ENCODE measurements at regions not wholly inside any gene's neighbourhood (a gene's known extent, or its start where the extent isn't known, plus 50 kb on each side); places are given as distances from the start of the nearest gene placed in this dataset.

DNA sequence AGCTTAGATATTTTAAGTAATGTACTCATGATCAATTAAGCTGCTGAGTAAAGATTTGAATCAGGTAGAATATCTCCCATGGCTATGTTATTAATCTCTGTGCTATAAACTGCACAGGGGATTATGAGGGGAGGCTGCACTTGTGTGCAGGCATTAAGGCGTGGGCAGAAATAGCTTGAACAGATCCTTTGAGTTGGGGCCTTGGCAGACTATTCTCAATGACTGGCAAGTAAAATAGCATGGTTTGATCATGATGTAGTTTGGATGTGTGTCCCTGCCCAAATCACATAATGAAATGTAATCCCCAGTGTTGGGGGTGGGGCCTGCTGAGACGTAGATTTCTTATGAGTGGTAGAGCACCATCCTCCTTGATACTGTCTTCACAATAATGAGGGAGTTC, 220.3 kb downstream of the PLPP3 start:
- H3K4me3 ChIP-seq (ENCODE audit: low read depth, low read length), result no peak overlapping the region
- no peak for DNase-seq (ENCODE audit: low read depth)
- TF ChIP-seq, protein P1, sequence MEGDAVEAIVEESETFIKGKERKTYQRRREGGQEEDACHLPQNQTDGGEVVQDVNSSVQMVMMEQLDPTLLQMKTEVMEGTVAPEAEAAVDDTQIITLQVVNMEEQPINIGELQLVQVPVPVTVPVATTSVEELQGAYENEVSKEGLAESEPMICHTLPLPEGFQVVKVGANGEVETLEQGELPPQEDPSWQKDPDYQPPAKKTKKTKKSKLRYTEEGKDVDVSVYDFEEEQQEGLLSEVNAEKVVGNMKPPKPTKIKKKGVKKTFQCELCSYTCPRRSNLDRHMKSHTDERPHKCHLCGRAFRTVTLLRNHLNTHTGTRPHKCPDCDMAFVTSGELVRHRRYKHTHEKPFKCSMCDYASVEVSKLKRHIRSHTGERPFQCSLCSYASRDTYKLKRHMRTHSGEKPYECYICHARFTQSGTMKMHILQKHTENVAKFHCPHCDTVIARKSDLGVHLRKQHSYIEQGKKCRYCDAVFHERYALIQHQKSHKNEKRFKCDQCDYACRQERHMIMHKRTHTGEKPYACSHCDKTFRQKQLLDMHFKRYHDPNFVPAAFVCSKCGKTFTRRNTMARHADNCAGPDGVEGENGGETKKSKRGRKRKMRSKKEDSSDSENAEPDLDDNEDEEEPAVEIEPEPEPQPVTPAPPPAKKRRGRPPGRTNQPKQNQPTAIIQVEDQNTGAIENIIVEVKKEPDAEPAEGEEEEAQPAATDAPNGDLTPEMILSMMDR (IDR thresholded peaks at IDR 0.05; ENCODE audit: low read depth, low read length, missing control alignments), result no peak

DNA sequence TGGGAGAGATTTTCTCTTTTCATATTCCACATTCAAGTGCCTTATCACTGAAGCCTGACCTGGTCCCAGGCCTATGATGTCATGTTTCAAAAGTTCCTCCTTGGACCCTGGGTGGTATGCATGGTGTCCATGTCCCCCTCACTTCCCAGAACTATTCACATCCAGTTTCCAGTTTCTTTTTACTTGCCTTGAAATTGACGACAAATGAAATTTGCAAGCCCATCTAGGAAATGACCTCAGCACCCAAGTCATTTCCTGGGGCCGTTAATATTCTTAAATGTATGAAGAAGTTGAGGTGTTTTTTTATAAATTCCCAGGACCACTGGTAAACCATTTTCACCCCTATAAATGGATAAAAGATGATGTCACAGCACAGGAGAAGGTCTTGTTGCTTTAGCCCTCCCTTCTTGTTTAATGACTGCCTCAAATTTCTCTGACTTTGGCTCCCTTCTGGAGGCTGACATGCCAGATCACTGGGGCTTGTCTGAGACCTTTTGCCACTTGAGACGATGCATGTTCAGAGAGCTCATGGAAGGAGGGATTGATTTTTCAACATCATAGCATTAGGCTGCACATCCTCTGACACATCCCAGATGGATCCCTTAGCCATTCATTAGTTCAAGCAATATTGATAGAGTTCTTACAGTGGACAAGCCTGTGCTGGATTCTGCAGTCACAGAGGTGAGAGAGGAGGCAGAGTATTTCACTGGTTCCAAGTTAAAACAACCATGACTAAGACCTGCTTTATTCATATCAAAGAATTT, 221.3 kb downstream of the PLPP3 start:
- no peak for DNase-seq (ENCODE audit: low read depth)
- no peak overlapping the region for H3K4me3 ChIP-seq (ENCODE audit: low read depth, low read length)
- TF ChIP-seq, protein P1 (IDR thresholded peaks at IDR 0.05; ENCODE audit: low read depth, low read length, missing control alignments), result no peak

DNA sequence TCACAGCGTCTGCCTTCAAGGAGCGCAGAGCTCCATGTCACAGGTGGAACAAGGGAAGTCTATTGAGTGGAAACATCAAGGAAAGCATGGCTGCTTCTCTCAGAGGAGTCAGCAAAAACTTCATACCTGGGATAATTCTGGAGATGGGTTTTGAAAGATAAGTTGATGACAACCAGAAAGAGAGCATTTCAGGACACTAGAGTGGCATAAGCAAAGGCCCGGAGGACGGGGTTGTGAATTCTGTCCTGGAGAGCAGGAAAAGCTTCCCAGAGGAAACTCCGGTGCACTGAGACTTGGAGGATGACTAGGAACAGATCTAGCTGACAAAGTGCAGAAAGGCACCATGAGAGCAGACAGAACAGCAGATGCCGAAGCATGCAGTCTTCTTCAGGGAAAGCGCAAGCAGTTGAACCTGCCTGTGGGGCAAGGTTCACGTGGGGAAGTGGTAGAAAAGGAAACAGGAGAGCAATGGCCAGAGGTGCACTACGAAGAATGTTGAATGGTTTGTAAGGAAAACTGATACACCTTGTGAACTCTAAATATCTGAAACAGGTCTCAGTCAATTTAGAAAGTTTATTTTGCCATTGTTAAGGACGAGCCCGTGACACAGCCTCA, 222.9 kb downstream of the PLPP3 start:
- TF ChIP-seq, protein P1 (IDR thresholded peaks at IDR 0.05; ENCODE audit: low read depth, low read length, missing control alignments), result no peak
- H3K4me3 ChIP-seq (ENCODE audit: low read depth, low read length), result no peak overlapping the region
- no peak for DNase-seq (ENCODE audit: low read depth)

DNA sequence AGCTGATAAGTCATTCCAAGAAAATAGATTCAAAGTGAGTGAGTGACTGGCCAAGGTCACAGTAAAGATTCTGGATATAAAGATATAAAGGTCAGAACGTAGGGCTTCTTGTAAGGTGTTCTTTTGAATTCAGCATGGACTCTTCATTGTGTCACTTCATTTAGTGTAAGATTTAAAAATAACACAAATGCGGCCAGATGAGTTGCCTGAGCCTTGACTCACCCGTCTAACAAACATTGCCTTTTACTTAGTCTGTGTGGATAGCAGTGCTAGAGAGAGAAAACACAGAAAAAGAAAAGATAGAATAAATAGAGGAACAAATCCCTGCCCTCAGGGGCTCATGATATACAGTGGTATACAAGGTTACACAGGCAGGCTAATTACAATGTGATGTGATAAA, 223.4 kb downstream of the PLPP3 start:
- no peak overlapping the region for H3K4me3 ChIP-seq (ENCODE audit: low read depth, low read length)
- TF ChIP-seq, protein P1 (IDR thresholded peaks at IDR 0.05; ENCODE audit: low read depth, low read length, missing control alignments), result no peak
- DNase-seq (ENCODE audit: low read depth), result no peak

DNA sequence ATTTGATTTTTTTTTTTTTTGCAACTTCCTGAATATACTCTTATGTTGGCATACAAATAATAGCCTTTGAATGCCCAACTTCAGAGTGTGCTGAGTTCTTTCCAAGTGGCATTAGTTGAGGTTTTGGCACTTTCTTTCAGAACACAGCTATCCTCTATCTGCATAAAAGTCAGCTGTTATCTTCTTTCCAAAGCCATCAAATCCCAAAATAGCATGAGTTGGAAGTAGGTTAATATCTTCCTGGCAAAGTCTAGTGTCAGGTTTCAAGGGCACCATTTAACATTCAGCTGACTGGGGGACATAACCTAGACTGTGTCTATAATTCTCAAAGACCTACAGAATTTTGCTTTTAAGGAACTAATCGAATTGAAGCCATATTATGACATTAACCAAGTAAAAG, 223.9 kb downstream of the PLPP3 start:
- TF ChIP-seq, protein P1 (IDR thresholded peaks at IDR 0.05; ENCODE audit: low read depth, low read length, missing control alignments), result no peak
- no peak overlapping the region for H3K4me3 ChIP-seq (ENCODE audit: low read depth, low read length)
- no peak for DNase-seq (ENCODE audit: low read depth)

DNA sequence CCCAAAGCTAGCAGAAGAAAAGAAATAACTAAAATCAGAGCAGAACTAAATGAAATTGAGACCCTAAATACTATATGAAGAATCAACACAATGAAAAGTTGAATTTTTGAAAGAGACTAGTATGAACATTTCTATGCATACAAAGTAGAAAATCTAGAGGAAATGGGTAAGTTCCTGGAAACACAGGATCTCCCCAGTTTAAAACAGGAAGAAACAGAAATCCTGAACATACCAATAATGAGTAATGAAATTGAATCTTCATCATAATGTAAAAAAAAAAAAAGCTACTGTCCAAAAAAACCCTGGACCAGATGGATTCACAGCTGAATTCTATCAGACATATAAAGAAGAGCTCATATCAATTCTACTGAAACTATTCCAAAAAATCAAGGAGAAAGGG, 233.5 kb downstream of the PLPP3 start:
- H3K4me3 ChIP-seq (ENCODE audit: low read depth, low read length), result no peak overlapping the region
- TF ChIP-seq, protein P1 (IDR thresholded peaks at IDR 0.05; ENCODE audit: low read depth, low read length, missing control alignments), result no peak
- no peak for DNase-seq (ENCODE audit: low read depth)

DNA sequence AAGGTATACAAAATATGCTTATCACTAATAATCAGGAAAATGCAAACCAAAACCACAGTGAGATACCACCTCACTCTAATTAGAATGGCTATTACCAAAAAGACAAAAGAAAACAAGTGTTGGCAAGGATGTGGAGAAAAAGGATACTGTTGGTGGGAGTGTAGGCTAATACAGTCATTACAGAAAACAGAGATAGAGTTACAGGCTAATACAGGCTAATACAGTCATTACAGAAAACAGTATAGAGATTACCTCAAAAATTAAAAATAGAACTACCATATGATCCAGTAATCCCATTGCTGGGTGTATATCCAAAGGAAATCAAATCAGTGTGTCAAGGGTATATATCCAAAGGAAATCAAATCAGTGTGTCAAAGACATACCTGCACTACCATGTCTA, 238.4 kb downstream of the PLPP3 start:
- DNase-seq (ENCODE audit: low read depth), result no peak
- H3K4me3 ChIP-seq (ENCODE audit: low read depth, low read length), result no peak overlapping the region
- TF ChIP-seq, protein P1 (IDR thresholded peaks at IDR 0.05; ENCODE audit: low read depth, low read length, missing control alignments), result no peak

Measured in GM12864 (cell line).